A204.1 (cell line): ENCODE measurements at regions not wholly inside any gene's neighbourhood (a gene's known extent, or its start where the extent isn't known, plus 50 kb on each side); places are given as distances from the start of the nearest gene placed in this dataset.
"Not testable (repeated sequence)": the region's sequence is repeated elsewhere in the genome, so short reads cannot be mapped to it uniquely, and the experiment has no call there.

Experiments
- FAIRE-seq: peaks from 2 replicates; lab custom pipeline; 2012; peaks lifted over from hg19 to GRCh38; lab: Jason Lieb, UNC

DNA sequence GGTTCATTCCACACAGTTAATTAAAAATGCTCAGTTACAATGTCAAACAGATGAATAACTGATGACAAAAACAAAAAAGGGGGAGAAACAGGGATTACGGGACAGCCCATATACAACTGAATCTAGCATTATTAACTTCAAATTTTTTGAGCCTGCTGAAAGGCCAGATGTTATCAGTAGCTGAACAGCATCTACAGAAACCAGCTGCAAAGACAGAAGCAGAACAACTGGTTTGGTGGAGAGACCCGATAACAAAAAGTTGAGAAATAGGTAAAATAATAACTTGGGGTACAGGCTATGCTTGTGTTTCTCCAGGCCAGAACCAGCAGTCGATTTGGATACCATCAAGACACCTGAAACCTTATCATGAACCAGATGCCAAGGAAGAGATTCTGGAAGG lies 109.8 kb downstream of the SEPTIN7 start:
- not testable (repeated sequence) for FAIRE-seq

DNA sequence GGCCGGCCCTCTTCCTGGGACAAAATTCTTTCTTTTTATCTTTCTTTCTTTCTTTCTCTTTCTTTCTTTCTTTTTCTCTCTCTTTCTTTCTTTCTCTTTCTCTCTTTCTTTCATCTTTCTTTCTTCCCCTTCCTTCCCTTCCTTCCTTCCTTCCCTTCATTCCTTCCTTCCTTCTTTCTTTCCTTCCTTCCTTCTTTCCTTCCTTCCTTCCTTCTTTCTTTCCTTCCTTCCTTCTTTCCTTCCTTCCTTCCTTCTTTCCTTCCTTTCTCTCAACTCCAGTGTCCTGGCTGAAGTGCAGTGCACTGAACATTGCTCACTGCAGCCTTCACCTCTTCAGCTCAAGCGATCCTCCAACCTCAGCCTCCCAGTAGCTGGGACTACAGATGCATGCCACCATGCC lies 112.5 kb downstream of the SEPTIN7 start:
- not testable (repeated sequence) for FAIRE-seq

DNA sequence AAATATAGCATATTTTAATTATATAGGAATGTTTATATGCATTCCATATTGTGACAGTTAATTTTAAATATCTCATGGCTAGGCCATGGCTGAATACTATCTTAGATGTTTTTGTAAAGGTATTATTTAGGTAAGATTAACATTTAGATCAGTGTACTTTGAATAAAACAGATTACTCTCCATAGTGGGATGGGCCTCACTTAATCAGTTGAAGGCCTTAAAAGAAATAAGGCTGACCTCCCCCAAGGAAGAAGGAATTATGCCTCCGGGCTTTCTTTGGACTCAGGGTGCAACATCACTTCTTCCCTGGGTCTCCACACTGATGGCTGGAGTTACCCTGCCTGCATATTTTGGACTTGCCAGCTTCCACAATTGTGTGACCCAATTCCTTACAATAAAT lies 113.4 kb downstream of the SEPTIN7 start:
- FAIRE-seq, result not testable (repeated sequence)

DNA sequence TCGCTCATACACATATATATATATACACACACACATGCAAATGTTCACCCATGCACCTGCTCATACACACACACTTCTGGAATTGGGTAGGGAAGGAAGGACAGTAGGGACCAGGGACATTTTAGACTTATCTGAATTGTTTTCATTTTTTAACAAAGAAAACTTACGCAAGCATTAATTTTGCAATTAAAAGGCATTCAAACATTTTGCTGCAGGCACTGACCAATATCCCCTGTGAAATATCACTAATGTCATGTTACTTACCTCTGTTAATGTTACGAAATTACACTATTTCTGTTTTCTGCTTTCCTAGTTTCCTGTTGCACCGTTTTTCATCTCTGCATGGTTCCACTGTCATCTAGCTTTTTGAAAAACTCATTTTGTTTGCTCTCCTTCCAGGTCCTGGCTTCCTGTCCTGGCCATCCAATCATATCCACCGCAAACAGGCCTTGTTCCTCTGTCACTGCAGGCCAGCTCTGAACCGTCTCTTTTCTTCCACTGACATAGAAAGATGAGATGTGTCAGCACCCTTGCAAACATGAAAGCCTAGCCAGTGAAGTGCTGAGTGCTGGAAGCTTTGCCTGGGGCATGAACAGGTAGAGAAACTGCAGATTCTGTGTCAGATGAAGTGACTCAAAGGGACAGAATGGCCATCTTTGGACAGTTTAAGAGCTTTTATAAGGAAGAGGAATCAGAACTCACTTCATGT lies 114.5 kb downstream of the SEPTIN7 start:
- not testable (repeated sequence) for FAIRE-seq

DNA sequence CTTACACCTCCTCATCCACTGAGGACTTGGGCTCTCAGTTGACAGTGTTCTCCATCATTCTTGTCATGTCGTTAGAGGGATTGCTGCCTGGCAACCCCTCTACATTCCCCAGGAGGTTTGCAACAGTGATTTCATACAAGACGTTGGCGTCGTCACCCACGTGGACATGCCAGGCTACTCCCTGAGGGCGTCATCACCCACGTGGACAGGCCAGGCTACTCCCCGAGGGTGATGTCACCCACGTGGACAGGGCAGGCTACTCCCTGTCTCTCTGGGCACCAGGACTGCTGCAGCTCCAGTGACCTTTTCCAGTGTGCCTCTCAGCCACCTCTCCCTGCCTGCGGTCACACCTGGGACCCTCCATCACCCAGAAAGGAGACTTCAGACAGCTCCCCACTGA lies 117.4 kb downstream of the SEPTIN7 start:
- not testable (repeated sequence) for FAIRE-seq

DNA sequence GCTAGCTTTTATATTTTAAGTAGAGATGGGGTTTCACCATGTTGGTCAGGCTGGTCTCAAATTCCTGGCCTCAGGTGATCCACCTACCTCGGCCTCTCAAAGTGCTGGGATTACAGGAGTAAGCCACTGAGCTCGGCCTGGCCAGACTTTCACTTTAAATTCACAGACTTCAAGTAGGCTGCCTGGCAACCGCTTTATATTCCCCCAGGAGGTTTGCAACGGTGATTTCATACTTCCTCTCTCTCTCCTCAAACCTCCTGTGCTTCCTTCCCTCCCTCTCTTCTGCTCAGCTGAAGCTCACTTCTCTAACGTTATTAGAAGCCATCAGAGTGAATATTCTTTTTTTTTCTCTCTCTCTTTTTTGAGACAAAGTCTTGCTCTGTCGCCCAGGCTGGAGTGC lies 118.8 kb downstream of the SEPTIN7 start:
- not testable (repeated sequence) for FAIRE-seq

DNA sequence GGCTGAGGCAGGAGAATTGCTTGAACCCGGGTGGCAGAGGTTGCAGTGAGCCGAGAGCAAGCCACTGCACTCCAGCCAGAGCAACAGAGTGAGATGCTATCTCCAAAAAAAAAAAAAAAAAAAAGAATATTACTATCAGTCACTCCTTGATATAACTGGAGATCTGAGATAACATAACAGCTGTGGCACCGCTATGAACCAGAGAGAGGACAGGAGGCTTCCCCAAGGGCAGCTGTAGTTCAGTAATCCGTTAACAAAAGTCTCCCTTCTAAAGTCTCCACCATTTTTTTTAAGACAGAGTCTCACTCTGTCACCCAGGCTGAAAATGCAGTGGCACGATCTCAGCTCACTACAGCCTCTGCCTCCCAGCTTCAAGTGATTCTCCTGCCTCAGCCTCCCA lies 120.5 kb downstream of the SEPTIN7 start:
- FAIRE-seq, result not testable (repeated sequence)

DNA sequence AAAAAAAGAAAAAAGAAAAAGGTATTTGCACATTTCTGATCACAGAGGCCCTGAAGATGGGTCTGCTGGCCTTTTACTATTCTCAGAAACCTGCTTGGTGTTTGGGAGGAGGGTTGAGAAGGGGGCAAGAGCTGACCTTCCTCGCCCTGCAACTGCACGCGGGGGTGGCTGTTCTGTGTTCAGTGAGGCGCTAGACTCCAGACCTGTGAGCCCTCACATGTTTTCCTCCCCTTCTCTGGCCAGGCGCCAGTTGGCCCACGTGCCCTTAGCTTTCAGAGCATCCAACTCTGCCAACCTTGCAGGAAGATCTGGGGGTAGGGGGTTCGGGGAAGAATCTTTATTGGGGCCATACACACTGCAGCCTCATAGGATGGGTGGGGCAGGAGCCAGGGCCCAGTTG lies 123.8 kb downstream of the SEPTIN7 start:
- FAIRE-seq, result not testable (repeated sequence)

DNA sequence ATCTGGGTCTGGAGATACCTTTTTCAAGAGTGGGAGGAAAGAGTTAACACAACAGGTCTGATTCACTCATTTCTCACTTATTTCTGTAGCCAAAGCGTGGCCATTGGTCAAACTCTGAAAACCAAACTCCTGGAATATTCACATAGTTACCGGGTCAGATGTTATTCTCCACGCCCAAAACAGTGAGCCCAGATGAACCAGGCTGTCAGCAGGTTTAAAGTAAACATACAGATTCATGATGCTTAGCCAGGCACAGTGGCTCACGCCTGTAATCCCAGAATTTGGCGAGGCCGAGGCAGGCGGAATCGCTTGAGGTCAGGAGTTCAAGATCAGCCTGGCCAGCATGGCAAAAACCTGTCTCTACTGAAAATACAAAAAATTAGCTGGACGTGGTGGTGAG lies 126.1 kb downstream of the SEPTIN7 start:
- FAIRE-seq, result not testable (repeated sequence)

DNA sequence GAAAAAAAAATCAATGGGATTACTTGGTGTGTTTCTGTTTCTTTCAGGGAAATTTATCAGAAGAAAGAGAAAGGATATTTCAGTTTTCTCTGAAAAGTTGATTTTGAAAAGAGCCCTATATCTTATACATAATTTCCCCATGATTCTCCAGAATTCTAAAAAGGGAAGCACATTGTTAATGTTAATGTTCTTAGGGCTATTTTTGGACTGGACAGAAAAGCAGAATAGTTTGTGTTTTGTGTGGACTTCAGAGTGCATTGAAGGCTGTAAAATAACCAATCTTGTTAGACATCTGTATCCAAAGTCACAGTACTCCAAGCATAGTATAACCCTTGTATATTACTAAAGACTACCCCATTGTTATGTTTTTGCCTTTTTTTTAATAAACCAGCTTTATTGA lies 130.3 kb downstream of the SEPTIN7 start:
- FAIRE-seq, result not testable (repeated sequence)

DNA sequence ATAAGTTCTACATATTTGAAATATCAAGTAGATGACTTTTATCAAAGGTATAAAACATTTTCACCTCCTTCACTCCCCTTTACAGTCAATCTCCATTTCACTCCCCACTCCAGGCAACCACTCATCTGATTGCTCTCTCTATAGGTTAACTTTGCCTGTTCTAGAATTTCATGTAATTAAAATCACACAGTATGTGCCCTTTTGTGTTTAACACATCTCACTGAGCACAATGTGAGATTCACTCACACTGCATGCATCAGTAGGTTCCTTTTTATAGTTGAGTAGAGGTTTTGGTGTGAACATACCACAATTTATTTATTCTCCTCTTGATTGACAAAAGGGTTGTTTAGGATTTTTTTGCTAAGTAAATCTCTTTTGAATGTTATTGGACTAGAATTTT lies 130.7 kb downstream of the SEPTIN7 start:
- FAIRE-seq, result not testable (repeated sequence)

DNA sequence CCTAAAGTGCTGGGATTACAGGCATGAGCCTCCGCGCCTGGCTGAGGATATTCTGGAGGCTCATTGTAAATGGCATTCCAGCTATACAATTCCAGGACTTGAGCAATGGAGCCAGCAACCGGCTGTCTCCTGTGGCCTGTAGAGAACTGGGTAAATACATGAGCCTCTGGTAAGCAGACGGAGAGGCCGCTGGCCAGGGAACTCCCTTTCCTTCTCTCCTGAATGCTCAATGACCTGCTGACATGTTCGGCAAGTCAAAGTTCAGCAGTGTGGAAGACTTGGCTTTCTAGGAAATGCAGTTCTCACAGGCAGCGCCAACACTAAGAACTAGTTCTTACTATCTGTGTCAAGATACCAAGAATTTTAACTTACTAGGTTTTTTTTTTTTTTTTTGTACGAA lies 139.8 kb downstream of the SEPTIN7 start:
- FAIRE-seq, result not testable (repeated sequence)

DNA sequence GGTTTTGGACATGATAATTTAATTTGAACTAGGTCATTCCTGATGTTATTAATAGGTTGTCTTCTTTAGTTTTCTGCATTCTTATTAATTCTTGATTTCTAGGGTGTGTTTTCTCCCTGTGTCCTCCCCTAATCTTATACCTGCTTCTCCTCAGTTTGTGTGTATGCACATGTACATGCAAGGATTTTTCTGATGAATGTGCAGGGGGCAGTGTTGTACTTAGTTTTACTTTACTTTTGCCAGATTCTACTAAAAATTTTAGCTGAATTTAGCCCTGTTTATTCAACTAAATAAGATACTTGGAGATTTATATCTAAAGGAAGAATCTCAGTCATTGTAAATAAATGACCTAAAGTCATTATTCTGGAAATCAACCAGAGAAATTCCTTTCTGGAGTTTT lies 144.8 kb downstream of the SEPTIN7 start:
- FAIRE-seq, result peak; percentile 62

DNA sequence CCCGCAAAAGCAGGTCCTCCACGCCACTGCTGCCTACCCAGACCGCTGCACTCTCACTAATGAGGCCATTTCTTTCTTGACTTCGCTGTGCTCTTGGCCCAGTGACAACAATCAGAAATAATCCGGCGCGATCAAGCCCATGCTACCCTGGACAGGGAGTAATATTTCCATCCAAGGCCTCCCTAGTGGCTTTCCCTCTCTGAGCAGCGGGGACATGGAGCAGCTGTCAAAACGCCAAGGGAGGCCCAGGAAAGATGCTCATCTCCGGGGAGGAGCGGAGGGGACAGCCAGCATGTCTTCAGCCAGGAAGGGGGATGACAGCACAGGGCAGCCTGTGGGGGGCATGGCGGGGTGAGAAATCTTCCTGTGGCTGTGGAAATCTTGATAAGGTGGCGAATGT lies 154.9 kb downstream of the SEPTIN7 start:
- not testable (repeated sequence) for FAIRE-seq

DNA sequence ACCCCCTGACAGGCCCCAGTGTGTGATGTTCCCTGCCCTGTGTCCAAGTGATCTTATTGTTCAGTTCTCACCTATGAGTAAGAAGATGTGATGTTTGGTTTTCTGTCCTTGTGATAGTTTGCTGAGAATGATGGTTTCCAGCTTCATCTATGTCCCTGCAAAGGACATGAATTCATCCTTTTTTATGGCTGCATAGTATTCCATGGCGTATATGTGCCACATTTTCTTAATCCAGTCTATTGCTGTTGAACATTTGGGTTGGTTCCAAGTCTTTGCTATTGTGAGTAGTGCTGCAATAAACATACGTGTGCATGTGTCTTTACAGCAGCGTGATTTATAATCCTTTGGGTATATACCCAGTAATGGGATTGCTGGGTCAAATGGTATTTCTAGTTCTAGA lies 156.1 kb downstream of the SEPTIN7 start:
- FAIRE-seq, result not testable (repeated sequence)

DNA sequence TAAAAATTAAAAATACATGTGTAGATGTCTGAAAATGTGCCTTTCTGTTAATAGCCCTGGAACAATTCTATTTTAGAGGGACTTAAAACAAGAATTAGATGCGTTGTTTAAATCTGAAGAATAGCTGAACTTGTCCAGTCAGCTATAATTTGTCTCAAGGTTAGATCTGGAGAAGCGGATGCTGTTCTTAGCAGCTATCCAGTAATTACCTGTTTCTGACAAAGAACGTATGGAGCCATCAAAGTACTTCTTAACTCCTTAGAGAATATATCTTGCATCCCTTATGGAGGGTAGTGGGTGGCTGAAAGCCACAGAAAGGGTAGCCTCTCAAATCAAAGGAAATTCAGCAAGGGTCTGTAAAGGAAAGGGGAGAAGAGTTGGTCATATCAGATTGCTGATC lies 160.4 kb downstream of the SEPTIN7 start:
- FAIRE-seq, result not testable (repeated sequence)

DNA sequence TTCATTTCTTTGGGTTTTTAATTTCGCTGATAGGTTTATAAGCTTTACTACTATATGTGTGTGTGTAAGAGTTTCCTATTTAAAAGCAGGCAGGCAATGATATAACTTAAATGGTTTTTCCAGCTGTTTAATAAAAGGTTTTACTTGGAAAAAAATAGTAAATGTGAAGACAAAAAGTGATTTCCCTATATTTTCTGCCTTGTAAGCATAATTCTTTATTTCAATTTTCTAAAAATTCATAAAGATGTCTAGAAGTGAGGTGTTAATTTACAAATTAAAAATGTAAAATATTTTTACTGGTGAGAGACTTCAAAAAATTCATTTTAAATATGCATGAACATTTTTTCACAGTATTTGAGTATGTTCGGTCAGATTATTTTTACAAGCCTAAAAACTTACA lies 161.8 kb downstream of the SEPTIN7 start:
- FAIRE-seq, result peak; percentile 35

DNA sequence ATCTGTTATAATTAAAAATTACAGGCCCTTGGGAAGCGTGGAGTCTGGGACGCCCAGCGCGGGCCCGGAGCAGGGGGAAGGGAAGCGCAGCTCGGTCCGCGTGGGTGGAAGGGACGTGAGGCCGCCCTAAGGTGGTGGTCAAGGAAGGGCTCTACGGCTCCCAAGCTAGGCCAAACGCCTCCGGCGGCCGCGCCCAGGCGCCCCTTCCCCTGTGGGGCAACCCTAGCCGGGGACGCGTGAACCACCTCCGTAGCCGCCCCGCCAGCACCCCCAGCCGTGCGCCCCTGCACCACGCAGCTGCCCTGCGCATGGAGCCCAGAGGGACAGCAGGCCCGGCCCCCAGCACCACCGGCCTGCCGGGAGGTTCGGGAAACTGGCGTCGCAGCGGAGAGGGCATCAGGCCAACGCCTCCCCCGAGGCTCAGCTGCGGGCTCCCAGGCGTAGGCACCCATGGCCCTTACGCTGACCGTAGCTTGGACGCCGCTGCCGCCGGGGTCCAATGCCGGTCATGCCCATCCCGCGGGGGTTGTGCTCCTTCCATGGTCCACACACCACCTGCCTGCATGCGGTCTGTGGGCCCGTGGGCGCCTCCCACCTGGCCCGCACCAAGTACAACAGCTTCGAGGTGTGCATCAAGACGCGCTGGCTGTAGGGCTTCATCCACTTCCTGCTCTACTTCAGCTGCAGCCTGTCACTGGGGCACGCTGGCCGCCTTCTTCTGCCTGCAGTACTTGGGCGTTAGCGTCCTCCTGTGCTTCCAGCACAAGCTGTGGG lies 166.7 kb downstream of the SEPTIN7 start:
- FAIRE-seq, result no peak

DNA sequence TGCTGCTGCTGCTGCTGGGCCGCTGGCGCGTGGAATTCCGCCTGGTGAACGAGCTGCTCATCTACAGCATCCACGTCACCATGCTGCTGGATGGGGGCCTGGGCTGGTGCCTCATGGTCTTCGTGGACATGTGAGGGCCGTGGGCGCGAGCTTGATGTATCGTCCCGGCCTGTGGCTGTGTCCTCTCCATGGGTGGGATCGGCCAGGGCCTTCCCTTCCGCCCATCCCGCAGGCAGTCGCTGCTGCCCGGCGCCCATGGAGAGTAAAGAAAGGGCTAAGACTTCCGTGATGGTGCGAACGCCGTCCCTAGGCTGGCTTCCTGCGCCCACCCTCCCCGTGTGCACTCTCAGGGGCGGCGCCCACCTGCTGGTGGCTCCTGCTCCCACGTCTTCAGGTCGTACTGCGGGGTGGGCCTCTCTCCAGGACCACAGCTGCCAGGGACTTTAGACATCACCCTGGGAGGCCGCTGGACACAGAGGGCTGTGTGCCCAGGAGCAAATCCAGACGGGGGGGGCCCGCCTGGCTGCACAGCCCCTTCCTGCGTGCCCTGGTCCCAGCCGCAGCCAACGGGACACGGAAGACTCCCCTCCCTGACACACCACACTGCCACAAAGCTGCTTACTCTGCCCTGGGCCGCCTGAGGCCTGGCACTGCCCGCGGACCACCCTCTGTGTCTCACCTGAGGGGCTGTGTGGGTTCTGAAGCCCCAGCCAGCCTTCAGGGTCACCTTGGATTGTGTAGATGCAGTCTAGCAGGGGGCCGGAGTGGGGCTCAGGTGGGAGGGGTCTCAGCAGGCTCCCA lies 167.5 kb downstream of the SEPTIN7 start:
- FAIRE-seq, result no peak

DNA sequence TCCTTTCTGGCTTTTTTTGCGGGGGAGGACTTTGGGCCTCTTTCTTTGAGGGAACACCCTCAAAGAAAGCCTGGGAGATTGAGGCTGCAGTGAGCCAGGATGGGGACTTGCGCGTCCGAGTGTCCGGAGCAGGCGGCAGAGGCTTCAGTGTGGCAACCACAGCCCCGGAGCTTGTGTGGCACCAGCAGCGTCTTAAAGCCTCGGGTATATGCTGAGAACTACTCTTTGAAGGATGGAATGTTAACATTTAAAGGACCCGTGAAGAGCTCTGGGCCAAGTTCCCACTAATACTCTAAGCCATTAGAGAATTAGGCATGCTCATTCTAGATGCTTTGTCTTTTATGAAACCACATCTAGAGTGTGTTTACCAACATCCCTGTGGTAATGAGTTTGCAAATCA lies 168.2 kb downstream of the SEPTIN7 start:
- FAIRE-seq, result no peak

DNA sequence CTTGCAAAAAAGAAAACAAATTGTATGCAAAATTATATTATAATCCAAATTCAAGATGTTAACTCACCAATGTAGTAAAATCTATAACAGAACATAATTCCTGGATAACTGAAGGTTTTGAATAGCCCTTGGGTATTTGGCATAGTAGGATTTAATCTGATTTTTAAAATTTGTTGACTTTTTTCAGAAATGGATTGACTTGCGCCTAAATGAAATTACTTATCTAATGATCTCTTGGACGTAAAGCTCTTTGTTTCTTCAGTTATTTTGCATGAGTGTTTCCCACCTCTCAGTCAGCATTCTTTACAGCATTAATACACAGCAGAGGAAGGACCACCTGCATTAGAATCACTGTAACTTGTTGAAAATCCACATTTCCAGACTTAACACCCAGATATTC lies 169.6 kb downstream of the SEPTIN7 start:
- no peak for FAIRE-seq

DNA sequence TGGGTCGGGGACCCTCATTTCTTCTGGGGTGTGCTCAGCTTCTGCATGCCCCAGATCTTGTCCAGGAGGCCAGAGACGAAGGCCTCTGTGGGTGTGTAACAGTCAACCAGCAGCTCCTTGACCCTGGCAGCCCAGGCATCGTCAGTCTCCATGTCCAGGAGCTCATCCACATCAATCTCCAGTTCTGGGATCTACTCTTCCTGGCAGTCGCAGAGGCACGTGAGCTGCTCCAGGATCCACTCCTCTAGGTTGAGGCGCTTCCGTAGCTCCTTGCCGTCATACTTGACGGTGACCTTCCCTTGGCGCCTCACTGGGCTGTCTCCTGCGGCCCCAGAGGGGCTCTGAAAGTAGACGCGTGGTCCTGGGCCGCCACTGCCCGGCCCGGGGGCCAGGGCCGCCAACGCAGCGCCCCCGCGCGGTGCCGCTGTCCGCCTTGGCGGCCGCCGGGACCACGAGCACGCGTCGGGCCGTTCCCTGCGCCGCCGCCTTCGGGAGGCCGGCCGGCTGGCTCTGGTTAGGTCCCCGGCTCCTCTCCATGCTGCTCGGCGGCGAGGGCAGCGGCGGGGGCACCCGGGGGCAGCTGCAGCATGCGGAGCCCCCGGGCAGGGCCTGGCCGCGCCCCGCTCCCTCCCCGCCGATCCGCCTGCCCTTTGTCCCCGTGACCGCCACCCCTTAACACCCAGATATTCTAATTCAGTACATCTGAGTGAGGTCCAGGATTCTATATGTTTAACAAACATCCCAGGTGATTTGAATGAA lies 170.5 kb downstream of the SEPTIN7 start:
- FAIRE-seq, result no peak
